H1 (cell line): ENCODE measurements at regions not wholly inside any gene's neighbourhood (a gene's known extent, or its start where the extent isn't known, plus 50 kb on each side); places are given as distances from the start of the nearest gene placed in this dataset.

ENCODE experiments used
- CTCF ChIA-PET: fragments of 300-600 bp; sonication (Branson Sonifier 250); formaldehyde crosslinking; loops from one replicate; lab custom pipeline; 2021; ENCODE audit not compliant: partially characterized antibody; lab: Charles Lee
- POLR2A ChIA-PET: fragments of 300-600 bp; sonication (Branson Sonifier 250); formaldehyde crosslinking; loops from one replicate; lab custom pipeline; 2021; ENCODE audit warnings: inconsistent platforms; ENCODE audit not compliant: partially characterized antibody; lab: Charles Lee
- DNase-seq, 2 experiments: peaks; one replicate each; pipeline versions ENCODE4 v3.0.0 to v3.0.0-alpha.2; 2010 to 2022; ENCODE audit warnings: low spot score in 2 of 2, low read depth in 1 of 2, mixed read lengths in 1 of 2
- FAIRE-seq: peaks from 2 replicates; lab custom pipeline; 2011; peaks lifted over from hg19 to GRCh38; lab: Jason Lieb, UNC
- H2AFZ ChIP-seq: 2 replicates; pipeline ENCODE4 v1.8.1; 2012; ENCODE audit warnings: low read length, inconsistent platforms
- H2AK5ac ChIP-seq: 2 replicates; pipeline ENCODE4 v1.6.1; 2013; ENCODE audit warnings: low read depth, low read length
- H2BK120ac ChIP-seq: replicated peaks from 2 replicates; pipeline ENCODE3; 2013; ENCODE audit warnings: low read depth, low read length, inconsistent platforms
- H2BK12ac ChIP-seq: 2 replicates; pipeline ENCODE4 v1.6.1; 2013; ENCODE audit warnings: low read depth, low read length
- H2BK15ac ChIP-seq: 2 replicates; pipeline ENCODE4 v1.6.1; 2013; ENCODE audit warnings: low read length
- H2BK20ac ChIP-seq: 2 replicates; pipeline ENCODE4 v1.6.1; 2013; ENCODE audit warnings: low read length
- H2BK5ac ChIP-seq: 2 replicates; pipeline ENCODE4 v1.6.1; 2013; ENCODE audit warnings: low read depth, low read length
- H3K14ac ChIP-seq: 2 replicates; pipeline ENCODE4 v1.6.1; 2013; ENCODE audit warnings: inconsistent platforms; ENCODE audit not compliant: insufficient read length
- H3K18ac ChIP-seq: 2 replicates; pipeline ENCODE4 v1.6.1; 2013; ENCODE audit warnings: low read length; ENCODE audit errors: extremely low read depth
- H3K23ac ChIP-seq: 2 replicates; pipeline ENCODE4 v1.6.1; 2013; ENCODE audit warnings: inconsistent platforms; ENCODE audit not compliant: insufficient read length
- H3K23me2 ChIP-seq: 2 replicates; pipeline ENCODE4 v1.6.1; 2013; ENCODE audit warnings: low read depth, low read length
- H3K27ac ChIP-seq: 2 replicates; pipeline ENCODE4 v1.6.1; 2011; ENCODE audit warnings: low read depth, low read length, inconsistent platforms
- H3K27me3 ChIP-seq, 4 experiments: replicated peaks in 1 of 4; 1 replicate in 1 of 4; 2 replicates in 3 of 4; pipeline versions ENCODE4 v1.6.1 to v1.8.1; 2011 to 2013; ENCODE audit warnings: low read length in 3 of 4, mild to moderate bottlenecking in 3 of 4, inconsistent platforms in 2 of 4, mixed read lengths in 2 of 4, moderate library complexity in 1 of 4; ENCODE audit not compliant: control insufficient read depth in 3 of 4, insufficient read depth in 3 of 4; ENCODE audit errors: extremely low read depth in 1 of 4
- H3K36me3 ChIP-seq, 4 experiments: 2 replicates each; pipeline versions ENCODE4 v1.6.1 to v1.8.1; 2011 to 2013; ENCODE audit warnings: mild to moderate bottlenecking in 4 of 4, low read length in 3 of 4, moderate library complexity in 2 of 4, control low read depth in 1 of 4, inconsistent platforms in 1 of 4; ENCODE audit not compliant: insufficient read depth in 4 of 4, control insufficient read depth in 2 of 4
- H3K4ac ChIP-seq: replicated peaks from 2 replicates; pipeline ENCODE3; 2013; ENCODE audit warnings: low read length, low read depth, mixed read lengths, inconsistent platforms; ENCODE audit not compliant: insufficient read length
- H3K4me1 ChIP-seq, 4 experiments: replicated peaks in 1 of 4; 1 replicate in 1 of 4; 2 replicates in 3 of 4; pipeline versions ENCODE4 v1.6.1 to v1.8.1; 2011 to 2013; ENCODE audit warnings: low read length in 3 of 4, inconsistent platforms in 2 of 4, mixed read lengths in 1 of 4; ENCODE audit not compliant: insufficient read depth in 4 of 4, control insufficient read depth in 3 of 4
- H3K4me2 ChIP-seq, 2 experiments: 2 replicates each; pipeline versions ENCODE4 v1.6.1 to v1.8.1; 2011 to 2013; ENCODE audit warnings: low read depth in 2 of 2, low read length in 2 of 2, control low read depth in 1 of 2, inconsistent platforms in 1 of 2, mild to moderate bottlenecking in 1 of 2; ENCODE audit not compliant: insufficient read depth in 1 of 2
- H3K4me3 ChIP-seq, 4 experiments: fragments of 200-600, 300-600 bp in 1 of 4; sonication (generic), shearing (Covaris generic), sonication (Bioruptor Twin) in 1 of 4; 2 replicates each; pipeline versions ENCODE4 v1.5.1 to v1.8.1; 2011 to 2016; ENCODE audit warnings: low read length in 4 of 4, low read depth in 3 of 4, control low read depth in 2 of 4, inconsistent platforms in 2 of 4, mild to moderate bottlenecking in 2 of 4, mixed read lengths in 1 of 4, moderate library complexity in 1 of 4; ENCODE audit not compliant: insufficient read depth in 2 of 4; ENCODE audit errors: extremely low read depth in 1 of 4
- H3K56ac ChIP-seq: replicated peaks from 2 replicates; pipeline ENCODE3; 2013; ENCODE audit warnings: low read depth, mild to moderate bottlenecking, mixed read lengths, low read length, inconsistent platforms; ENCODE audit not compliant: insufficient read length
- H3K79me1 ChIP-seq: 2 replicates; pipeline ENCODE4 v1.6.1; 2013; ENCODE audit warnings: low read depth, low read length, control low read depth
- H3K79me2 ChIP-seq, 2 experiments: 2 replicates each; pipeline versions ENCODE4 v1.6.1 to v1.8.1; 2012 to 2013; ENCODE audit warnings: low read length in 2 of 2, mild to moderate bottlenecking in 2 of 2, inconsistent platforms in 1 of 2; ENCODE audit not compliant: insufficient read depth in 2 of 2, control insufficient read depth in 1 of 2
- H3K9ac ChIP-seq, 4 experiments: replicated peaks in 1 of 4; 1 replicate in 1 of 4; 2 replicates in 3 of 4; pipeline versions ENCODE4 v1.6.1 to v1.8.1; 2011 to 2013; ENCODE audit warnings: low read depth in 3 of 4, low read length in 3 of 4, control low read depth in 2 of 4, mild to moderate bottlenecking in 2 of 4, moderate library complexity in 2 of 4, inconsistent platforms in 1 of 4; ENCODE audit errors: extremely low read depth in 1 of 4
- H3K9me3 ChIP-seq, 2 experiments: 2 replicates each; pipeline versions ENCODE4 v1.6.1 to v1.8.1; 2012 to 2013; ENCODE audit warnings: mild to moderate bottlenecking in 2 of 2, moderate library complexity in 2 of 2, control low read depth in 1 of 2, inconsistent platforms in 1 of 2, low read depth in 1 of 2, low read length in 1 of 2, mixed read lengths in 1 of 2; ENCODE audit not compliant: insufficient read depth in 2 of 2
- H4K20me1 ChIP-seq, 2 experiments: replicated peaks in 1 of 2; 2 replicates each; pipeline versions ENCODE3 to v1.8.1; 2011 to 2013; ENCODE audit warnings: inconsistent platforms in 2 of 2, low read length in 2 of 2, mild to moderate bottlenecking in 1 of 2; ENCODE audit not compliant: insufficient read depth in 2 of 2, control insufficient read depth in 1 of 2
- H4K5ac ChIP-seq: 2 replicates; pipeline ENCODE4 v1.6.1; 2013; ENCODE audit warnings: low read length, low read depth, mixed read lengths, inconsistent platforms; ENCODE audit not compliant: insufficient read length
- H4K8ac ChIP-seq: 2 replicates; pipeline ENCODE4 v1.8.0; 2013; ENCODE audit warnings: mild to moderate bottlenecking, moderate library complexity, low read length, inconsistent platforms; ENCODE audit not compliant: insufficient read depth; ENCODE audit errors: extremely low read depth
- H4K91ac ChIP-seq: replicated peaks from 2 replicates; pipeline ENCODE3; 2013; ENCODE audit warnings: low read length, mixed read lengths, inconsistent platforms; ENCODE audit not compliant: insufficient read length
- CBX5 ChIP-seq: fragments of 300-800, 300-1000 bp; sonication (generic); IDR thresholded peaks from 2 replicates; pipeline ENCODE4 v1.7.1; 2016; ENCODE audit warnings: antibody characterized with exemption, low read length, low read depth
- KDM1A ChIP-seq: fragments of 200-600, 300-600 bp; sonication (generic); IDR thresholded peaks from 2 replicates; pipeline ENCODE4 v1.7.1; 2016; ENCODE audit warnings: mild to moderate bottlenecking, low read length, borderline replicate concordance
- RBBP5 ChIP-seq: IDR thresholded peaks from 2 replicates; pipeline ENCODE4 v1.7.1; 2012; ENCODE audit warnings: low read depth, mild to moderate bottlenecking, inconsistent platforms, low read length, moderate library complexity, borderline replicate concordance
- RNF2 ChIP-seq: fragments of 200-900, 300-1000 bp; sonication (generic); IDR thresholded peaks from 2 replicates; pipeline ENCODE4 v1.7.1; 2016; ENCODE audit warnings: borderline replicate concordance, low read depth, mild to moderate bottlenecking, antibody characterized with exemption, low read length; ENCODE audit not compliant: poor library complexity, severe bottlenecking; ENCODE audit errors: missing control alignments
- WGBS, 2 experiments: shearing (Covaris generic) in 1 of 2; methylation state at CpG; one replicate each; pipeline versions ENCODE4 v1.1.6 to v1.1.7; 2013 to 2015; ENCODE audit warnings: low lambda C conversion rate in 2 of 2, mixed read lengths in 2 of 2, inconsistent platforms in 1 of 2, low coverage in 1 of 2, missing lambda C conversion rate in 1 of 2; ENCODE audit not compliant: insufficient replicate concordance in 2 of 2, insufficient coverage in 1 of 2, insufficient read length in 1 of 2; ENCODE audit errors: extremely low coverage in 1 of 2, missing lambda C conversion rate in 1 of 2; 5-methylcytosine and 5-hydroxymethylcytosine counted together

DNA sequence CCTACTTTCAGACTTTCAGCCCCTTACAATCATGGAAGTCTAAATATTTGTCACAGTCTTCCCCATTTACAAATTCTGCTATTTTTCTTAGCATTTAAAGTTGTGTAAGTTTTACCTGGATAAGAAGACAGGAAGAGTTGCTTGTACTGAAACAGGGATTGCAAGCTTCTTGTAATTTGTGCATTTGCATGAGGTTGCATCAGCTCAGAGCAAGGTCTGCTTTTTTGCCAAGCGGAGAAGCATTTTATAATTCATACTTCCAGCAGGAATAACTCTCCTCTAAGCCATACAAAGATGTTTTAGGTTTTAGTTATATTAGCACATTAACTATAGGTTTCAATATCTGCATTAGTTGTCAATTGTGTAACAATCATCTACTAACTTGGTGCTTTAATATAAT lies 922.0 kb upstream of the PABPC4L start:
- Histone ChIP-seq H3K4me1 (no peaks in the 10 kb centered on the region), H3K79me1 (no peaks in the 10 kb centered on the region), H2BK15ac (no peak overlapping the region), H3K9me3 (no peaks in the 10 kb centered on the region), H4K8ac (no peak overlapping the region), H2BK120ac (no peak overlapping the region), H4K91ac (no peak overlapping the region), H2AFZ (peak overlapping the region; percentile 86; the same call in 1 of the 2 replicates), H3K4me3 (no peak overlapping the region), H3K14ac (no peak overlapping the region), H2BK20ac (no peak overlapping the region), H3K79me2 (no peaks in the 10 kb centered on the region), H3K18ac (peak overlapping the region; percentile 32; the same call in 1 of the 2 replicates), H3K4me2 (no peak overlapping the region), H2BK12ac (no peak overlapping the region), H4K20me1 (no peaks in the 10 kb centered on the region), H2AK5ac (no peak overlapping the region), H3K36me3 (no peaks in the 10 kb centered on the region), H3K27ac (no peak overlapping the region), H4K5ac (no peak overlapping the region), H3K23me2 (no peaks in the 10 kb centered on the region), H3K27me3 (no peaks in the 10 kb centered on the region), H3K23ac (no peak overlapping the region), H3K9ac (no peak overlapping the region), H3K56ac (no peak overlapping the region), H2BK5ac (no peak overlapping the region), H3K4ac (no peak overlapping the region)
- CTCF ChIA-PET, result interaction anchor here (1.0 kb wide), 1 partner anchor 78 kb away, joined by 3 read pairs; no protein-coding TSS in a partner anchor
- 96% methylated on average over 1 of the region's 1 CpG; no CpG with 5 or more reads in 1 of the 2 experiments for WGBS, 2 experiments
- DNase-seq (no peak), FAIRE-seq (no peak)
- POLR2A ChIA-PET, result no interaction called here
- TF ChIP-seq KDM1A (no peak), RNF2 (no peak), RBBP5 (no peak), CBX5 (no peak)
